ENCODE measurements at regions not wholly inside any gene's neighbourhood (a gene's known extent, or its start where the extent isn't known, plus 50 kb on each side); places are given as distances from the start of the nearest gene placed in this dataset.

GRCh38 chr9:107932601-107933000 is 443.0 kb upstream of the KLF4 start:
- no peak for DNase-seq

GRCh38 chr9:107932046-107932445 is 442.5 kb upstream of the KLF4 start:
- DNase-seq = no peak

- DNase-seq = no peak
Observed at GRCh38 chr9:107931071-107931715, 441.6 kb upstream of the KLF4 start.

- no peak for DNase-seq
Observed at GRCh38 chr9:107929443-107929842, 439.9 kb upstream of the KLF4 start.

GRCh38 chr9:107928701-107929371 is 439.3 kb upstream of the KLF4 start:
- DNase-seq = no peak

GRCh38 chr9:107927276-107927675 is 437.7 kb upstream of the KLF4 start:
- no peak for DNase-seq

GRCh38 chr9:107925749-107926297 is 436.3 kb upstream of the KLF4 start:
- no peak for DNase-seq

- DNase-seq = no peak
Observed at GRCh38 chr9:107922260-107922659, 432.7 kb upstream of the KLF4 start.

GRCh38 chr9:107919263-107919662 is 429.7 kb upstream of the KLF4 start:
- no peak for DNase-seq

- no peak for DNase-seq
Observed at GRCh38 chr9:107918749-107919148, 429.2 kb upstream of the KLF4 start.

- DNase-seq = no peak
Observed at GRCh38 chr9:107914151-107914550, 424.6 kb upstream of the KLF4 start.

GRCh38 chr9:107907715-107908114 is 418.1 kb upstream of the KLF4 start:
- DNase-seq = no peak

GRCh38 chr9:107907255-107907654 is 417.7 kb upstream of the KLF4 start:
- no peak for DNase-seq

GRCh38 chr9:107906074-107906473 is 416.5 kb upstream of the KLF4 start:
- no peak for DNase-seq

- DNase-seq = no peak
Observed at GRCh38 chr9:107905308-107906020, 415.9 kb upstream of the KLF4 start.

- DNase-seq = no peak
Observed at GRCh38 chr9:107899961-107900330, 410.4 kb upstream of the KLF4 start.

- no peak for DNase-seq
Observed at GRCh38 chr9:107898761-107899160, 409.2 kb upstream of the KLF4 start.

GRCh38 chr9:107896544-107896943 is 407.0 kb upstream of the KLF4 start:
- DNase-seq = no peak

GRCh38 chr9:107895501-107896001 is 406.0 kb upstream of the KLF4 start:
- DNase-seq = no peak

GRCh38 chr9:107894572-107895261 is 405.1 kb upstream of the KLF4 start:
- DNase-seq = no peak

- no peak for DNase-seq
Observed at GRCh38 chr9:107890921-107891465, 401.4 kb upstream of the KLF4 start.

- DNase-seq = no peak
Observed at GRCh38 chr9:107888773-107889227, 399.2 kb upstream of the KLF4 start.

- DNase-seq = no peak
Observed at GRCh38 chr9:107886826-107887225, 397.3 kb upstream of the KLF4 start.

All from stimulated activated CD4-positive, alpha-beta T cell treated with anti-CD3 and anti-CD28 coated beads, Interleukin-4, amount 100 ng/mL, for 24 hours (primary cell).